ENCODE measurements at regions not wholly inside any gene's neighbourhood (a gene's known extent, or its start where the extent isn't known, plus 50 kb on each side); places are given as distances from the start of the nearest gene placed in this dataset.

DNA sequence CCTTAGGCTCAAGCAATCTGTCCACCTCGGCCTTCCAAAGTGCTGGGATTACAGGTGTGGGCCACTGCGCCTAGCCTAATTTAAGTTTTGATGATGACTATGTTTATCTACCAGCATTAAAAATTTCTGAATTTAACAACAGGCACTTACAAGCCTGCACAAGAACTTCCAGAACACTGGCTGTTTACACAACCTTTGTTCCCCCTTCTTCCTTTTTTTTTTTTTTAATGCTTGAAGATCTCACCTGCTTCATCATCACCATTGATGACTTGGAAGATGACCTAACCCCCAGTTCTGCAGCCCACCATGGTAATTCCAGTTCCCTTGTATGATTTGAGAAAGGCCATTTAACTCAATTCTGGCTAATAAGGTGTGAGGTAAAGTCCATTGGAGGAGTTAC is 70.4 kb downstream of the GJD2 start:
- no peak for TF ChIP-seq POLR2A (IDR thresholded peaks at IDR 0.05)
- TF ChIP-seq, protein P1, sequence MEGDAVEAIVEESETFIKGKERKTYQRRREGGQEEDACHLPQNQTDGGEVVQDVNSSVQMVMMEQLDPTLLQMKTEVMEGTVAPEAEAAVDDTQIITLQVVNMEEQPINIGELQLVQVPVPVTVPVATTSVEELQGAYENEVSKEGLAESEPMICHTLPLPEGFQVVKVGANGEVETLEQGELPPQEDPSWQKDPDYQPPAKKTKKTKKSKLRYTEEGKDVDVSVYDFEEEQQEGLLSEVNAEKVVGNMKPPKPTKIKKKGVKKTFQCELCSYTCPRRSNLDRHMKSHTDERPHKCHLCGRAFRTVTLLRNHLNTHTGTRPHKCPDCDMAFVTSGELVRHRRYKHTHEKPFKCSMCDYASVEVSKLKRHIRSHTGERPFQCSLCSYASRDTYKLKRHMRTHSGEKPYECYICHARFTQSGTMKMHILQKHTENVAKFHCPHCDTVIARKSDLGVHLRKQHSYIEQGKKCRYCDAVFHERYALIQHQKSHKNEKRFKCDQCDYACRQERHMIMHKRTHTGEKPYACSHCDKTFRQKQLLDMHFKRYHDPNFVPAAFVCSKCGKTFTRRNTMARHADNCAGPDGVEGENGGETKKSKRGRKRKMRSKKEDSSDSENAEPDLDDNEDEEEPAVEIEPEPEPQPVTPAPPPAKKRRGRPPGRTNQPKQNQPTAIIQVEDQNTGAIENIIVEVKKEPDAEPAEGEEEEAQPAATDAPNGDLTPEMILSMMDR (IDR thresholded peaks at IDR 0.05), result no peak

Data from adrenal gland (tissue), 5 donors.